H9 (cell line): ENCODE measurements at regions not wholly inside any gene's neighbourhood (a gene's known extent, or its start where the extent isn't known, plus 50 kb on each side); places are given as distances from the start of the nearest gene placed in this dataset.

Experiments
- DNase-seq: peaks from one replicate; pipeline ENCODE4 v3.0.0-alpha.2; 2017
- H2AFZ ChIP-seq: one replicate; pipeline ENCODE4 v1.6.1; 2013; ENCODE audit warnings: mild to moderate bottlenecking, low read length, control low read depth, moderate library complexity
- H2AK5ac ChIP-seq: 2 replicates; pipeline ENCODE4 v1.6.1; 2013; ENCODE audit warnings: low read length, control low read depth, mixed read lengths; ENCODE audit not compliant: insufficient read length
- H2BK120ac ChIP-seq: one replicate; pipeline ENCODE4 v1.6.1; 2013; ENCODE audit warnings: low read depth, mild to moderate bottlenecking, low read length, control low read depth, inconsistent platforms; ENCODE audit not compliant: poor library complexity, severe bottlenecking
- H2BK12ac ChIP-seq: 2 replicates; pipeline ENCODE4 v1.6.1; 2013; ENCODE audit warnings: low read length, control low read depth, mixed read lengths, low read depth; ENCODE audit not compliant: insufficient read length
- H2BK15ac ChIP-seq: 2 replicates; pipeline ENCODE4 v1.6.1; 2013; ENCODE audit warnings: low read depth, low read length, control low read depth
- H2BK20ac ChIP-seq: one replicate; pipeline ENCODE4 v1.6.1; 2013; ENCODE audit warnings: low read depth, mild to moderate bottlenecking, low read length, control low read depth, inconsistent platforms; ENCODE audit not compliant: poor library complexity, severe bottlenecking
- H2BK5ac ChIP-seq: 2 replicates; pipeline ENCODE4 v1.6.1; 2013; ENCODE audit warnings: low read length, control low read depth, mixed read lengths; ENCODE audit not compliant: insufficient read length
- H3K14ac ChIP-seq: 2 replicates; pipeline ENCODE4 v1.6.1; 2013; ENCODE audit warnings: low read length, control low read depth; ENCODE audit not compliant: insufficient read depth
- H3K18ac ChIP-seq: 2 replicates; pipeline ENCODE4 v1.6.1; 2013; ENCODE audit warnings: low read depth, mild to moderate bottlenecking, mixed read lengths, low read length, control low read depth; ENCODE audit not compliant: insufficient read length
- H3K23ac ChIP-seq: 2 replicates; pipeline ENCODE4 v1.6.1; 2013; ENCODE audit warnings: low read length, control low read depth, mixed read lengths, low read depth; ENCODE audit not compliant: insufficient read length
- H3K23me2 ChIP-seq: 2 replicates; pipeline ENCODE4 v1.6.1; 2013; ENCODE audit warnings: low read depth, mild to moderate bottlenecking, mixed read lengths, low read length, control low read depth; ENCODE audit not compliant: insufficient read length, poor library complexity, severe bottlenecking
- H3K27ac ChIP-seq: 2 replicates; pipeline ENCODE4 v1.5.1; 2013; ENCODE audit warnings: low read length, control low read depth, mixed read lengths, low read depth; ENCODE audit not compliant: insufficient read length
- H3K27me3 ChIP-seq: 2 replicates; pipeline ENCODE4 v1.6.1; 2013; ENCODE audit warnings: low read length, control low read depth, inconsistent platforms; ENCODE audit not compliant: insufficient read depth
- H3K4ac ChIP-seq: 2 replicates; pipeline ENCODE4 v1.6.1; 2013; ENCODE audit warnings: low read depth, mild to moderate bottlenecking, control low read depth, inconsistent platforms, low read length, moderate library complexity
- H3K4me1 ChIP-seq: 2 replicates; pipeline ENCODE4 v1.6.1; 2013; ENCODE audit warnings: low read length, control low read depth, inconsistent platforms; ENCODE audit not compliant: insufficient read depth
- H3K4me2 ChIP-seq: 2 replicates; pipeline ENCODE4 v1.6.1; 2013; ENCODE audit warnings: low read length, control low read depth, mixed read lengths; ENCODE audit not compliant: insufficient read length, insufficient read depth
- H3K56ac ChIP-seq: 2 replicates; pipeline ENCODE4 v1.6.1; 2013; ENCODE audit warnings: low read depth, mild to moderate bottlenecking, mixed read lengths, low read length, control low read depth; ENCODE audit not compliant: insufficient read length
- H3K79me1 ChIP-seq: 2 replicates; pipeline ENCODE4 v1.6.1; 2013; ENCODE audit warnings: low read depth, mild to moderate bottlenecking, moderate library complexity, low read length, control low read depth, inconsistent platforms; ENCODE audit not compliant: insufficient read depth, poor library complexity, severe bottlenecking
- H3K79me2 ChIP-seq: 2 replicates; pipeline ENCODE4 v1.6.1; 2013; ENCODE audit warnings: low read length, control low read depth, inconsistent platforms; ENCODE audit not compliant: insufficient read depth
- H3K9ac ChIP-seq: 2 replicates; pipeline ENCODE4 v1.6.1; 2013; ENCODE audit warnings: low read length, control low read depth, mixed read lengths; ENCODE audit not compliant: insufficient read length; ENCODE audit errors: extremely low read depth
- H3K9me3 ChIP-seq: one replicate; pipeline ENCODE4 v1.6.1; 2013; ENCODE audit warnings: low read depth, low read length, inconsistent platforms; ENCODE audit not compliant: control insufficient read depth
- H3T11ph ChIP-seq: one replicate; pipeline ENCODE4 v1.6.1; 2013; ENCODE audit warnings: mild to moderate bottlenecking, low read length, control low read depth, inconsistent platforms
- H4K20me1 ChIP-seq: one replicate; pipeline ENCODE4 v1.6.1; 2013; ENCODE audit not compliant: control insufficient read depth, insufficient read length, insufficient read depth
- H4K5ac ChIP-seq: 2 replicates; pipeline ENCODE4 v1.6.1; 2013; ENCODE audit warnings: low read depth, mild to moderate bottlenecking, mixed read lengths, low read length, control low read depth; ENCODE audit not compliant: insufficient read length
- H4K8ac ChIP-seq: replicated peaks from 2 replicates; pipeline ENCODE4 v1.6.1; 2013; ENCODE audit warnings: low read length, control low read depth, mixed read lengths, low read depth; ENCODE audit not compliant: insufficient read length
- H4K91ac ChIP-seq: 2 replicates; pipeline ENCODE4 v1.6.1; 2013; ENCODE audit warnings: low read depth, mild to moderate bottlenecking, moderate library complexity, mixed read lengths, low read length, control low read depth; ENCODE audit not compliant: insufficient read length
- H3K27ac Mint-ChIP-seq, 3 experiments: 2 replicates in 2 of 3; 3 replicates in 1 of 3; pipeline ENCODE4 v1.8.0; 2020 to 2021; ENCODE audit warnings: mixed read lengths in 3 of 3, mild to moderate bottlenecking in 1 of 3, moderate library complexity in 1 of 3
- H3K27me3 Mint-ChIP-seq: 2 replicates; pipeline ENCODE4 v1.8.0; 2021; ENCODE audit warnings: low read depth, mild to moderate bottlenecking, moderate library complexity, mixed read lengths
- H3K36me3 Mint-ChIP-seq, 3 experiments: 2 replicates in 2 of 3; 3 replicates in 1 of 3; pipeline ENCODE4 v1.8.0; 2020 to 2021; ENCODE audit warnings: low read depth in 3 of 3, mixed read lengths in 3 of 3; ENCODE audit not compliant: insufficient read depth in 1 of 3
- H3K4me1 Mint-ChIP-seq, 2 experiments: 2 replicates each; pipeline ENCODE4 v1.8.0; 2020; ENCODE audit warnings: mixed read lengths in 2 of 2
- H3K4me3 Mint-ChIP-seq, 2 experiments: 2 replicates in 1 of 2; 3 replicates in 1 of 2; pipeline ENCODE4 v1.8.0; 2020 to 2021; ENCODE audit warnings: mild to moderate bottlenecking in 2 of 2, mixed read lengths in 2 of 2, moderate library complexity in 1 of 2
- H3K9me3 Mint-ChIP-seq, 2 experiments: 2 replicates in 1 of 2; 3 replicates in 1 of 2; pipeline ENCODE4 v1.8.0; 2020; ENCODE audit warnings: mild to moderate bottlenecking in 2 of 2, mixed read lengths in 2 of 2, moderate library complexity in 1 of 2
- WGBS: extraction: QIAGEN DNeasy Blood & Tissue Kit; methylation state at CpG from one replicate; pipeline ENCODE4 v1.1.7; 2013; ENCODE audit warnings: missing lambda C conversion rate, low lambda C conversion rate, mixed read lengths; ENCODE audit not compliant: insufficient read length; ENCODE audit errors: extremely low coverage; 5-methylcytosine and 5-hydroxymethylcytosine counted together
- TF ChIP-seq, protein P1 (sequence below): fragments of 200-600 bp; sonication (generic); conservative IDR thresholded peaks from 3 replicates; pipeline ENCODE4 v1.8.0; 2021; ENCODE audit warnings: antibody characterized with exemption, mild to moderate bottlenecking

DNA sequence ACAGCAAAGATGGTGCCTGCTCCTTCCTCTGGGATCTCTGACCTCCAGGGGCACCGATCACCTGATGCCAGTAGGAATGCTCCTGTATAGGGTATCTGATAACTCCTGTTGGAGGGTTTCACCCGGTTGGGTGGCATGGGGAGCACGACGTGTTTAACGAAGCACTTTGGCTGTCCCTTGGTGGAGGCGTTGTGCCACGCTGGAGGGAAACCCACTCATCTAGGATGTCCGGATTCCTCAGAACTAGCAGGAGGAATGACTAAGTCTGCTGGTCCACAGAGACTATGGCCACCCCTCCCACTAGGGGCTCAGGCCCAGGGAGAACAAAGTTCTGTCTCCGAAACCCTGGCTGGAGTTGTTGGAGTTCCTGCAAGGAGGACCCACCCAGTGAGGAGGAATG, 1624.4 kb downstream of the GRIK2 start:
- Histone ChIP-seq H2BK120ac (no peak overlapping the region), H4K20me1 (no peaks in the 10 kb centered on the region), H3K9ac (no peak overlapping the region), H3K23me2 (no peaks in the 10 kb centered on the region), H4K8ac (no peak overlapping the region), H2AFZ (no peak overlapping the region), H3K9me3 (no peaks in the 10 kb centered on the region), H3K4me1 (no peaks in the 10 kb centered on the region), H2AK5ac (no peak overlapping the region), H2BK15ac (no peak overlapping the region), H4K5ac (no peak overlapping the region), H2BK5ac (no peak overlapping the region), H3T11ph (no peak overlapping the region), H3K18ac (no peak overlapping the region), H2BK20ac (no peak overlapping the region), H3K27ac (no peak overlapping the region), H3K27me3 (no peaks in the 10 kb centered on the region), H3K4ac (no peak overlapping the region), H3K14ac (no peak overlapping the region), H4K91ac (no peak overlapping the region), H3K79me1 (no peaks in the 10 kb centered on the region), H3K56ac (no peak overlapping the region), H3K4me2 (no peak overlapping the region), H3K79me2 (no peaks in the 10 kb centered on the region), H2BK12ac (no peak overlapping the region), H3K23ac (no peak overlapping the region)
- WGBS = no CpG with 5 or more reads among the region's 9 CpGs
- Mint-ChIP-seq H3K27ac (no peak overlapping the region), H3K4me1 (no peaks in the 10 kb centered on the region), H3K36me3 (no peaks in the 10 kb centered on the region; a peak in 2 of 7 replicates), H3K9me3 (peaks cover 2 to 3% of the 10 kb centered on the region in 2 experiments; a peak in 2 of 5 replicates), H3K27me3 (no peaks in the 10 kb centered on the region), H3K4me3 (no peak overlapping the region)
- no peak for DNase-seq
- TF ChIP-seq, protein P1, sequence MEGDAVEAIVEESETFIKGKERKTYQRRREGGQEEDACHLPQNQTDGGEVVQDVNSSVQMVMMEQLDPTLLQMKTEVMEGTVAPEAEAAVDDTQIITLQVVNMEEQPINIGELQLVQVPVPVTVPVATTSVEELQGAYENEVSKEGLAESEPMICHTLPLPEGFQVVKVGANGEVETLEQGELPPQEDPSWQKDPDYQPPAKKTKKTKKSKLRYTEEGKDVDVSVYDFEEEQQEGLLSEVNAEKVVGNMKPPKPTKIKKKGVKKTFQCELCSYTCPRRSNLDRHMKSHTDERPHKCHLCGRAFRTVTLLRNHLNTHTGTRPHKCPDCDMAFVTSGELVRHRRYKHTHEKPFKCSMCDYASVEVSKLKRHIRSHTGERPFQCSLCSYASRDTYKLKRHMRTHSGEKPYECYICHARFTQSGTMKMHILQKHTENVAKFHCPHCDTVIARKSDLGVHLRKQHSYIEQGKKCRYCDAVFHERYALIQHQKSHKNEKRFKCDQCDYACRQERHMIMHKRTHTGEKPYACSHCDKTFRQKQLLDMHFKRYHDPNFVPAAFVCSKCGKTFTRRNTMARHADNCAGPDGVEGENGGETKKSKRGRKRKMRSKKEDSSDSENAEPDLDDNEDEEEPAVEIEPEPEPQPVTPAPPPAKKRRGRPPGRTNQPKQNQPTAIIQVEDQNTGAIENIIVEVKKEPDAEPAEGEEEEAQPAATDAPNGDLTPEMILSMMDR = no peak
